ENCODE measurements at regions not wholly inside any gene's neighbourhood (a gene's known extent, or its start where the extent isn't known, plus 50 kb on each side); places are given as distances from the start of the nearest gene placed in this dataset.

DNA sequence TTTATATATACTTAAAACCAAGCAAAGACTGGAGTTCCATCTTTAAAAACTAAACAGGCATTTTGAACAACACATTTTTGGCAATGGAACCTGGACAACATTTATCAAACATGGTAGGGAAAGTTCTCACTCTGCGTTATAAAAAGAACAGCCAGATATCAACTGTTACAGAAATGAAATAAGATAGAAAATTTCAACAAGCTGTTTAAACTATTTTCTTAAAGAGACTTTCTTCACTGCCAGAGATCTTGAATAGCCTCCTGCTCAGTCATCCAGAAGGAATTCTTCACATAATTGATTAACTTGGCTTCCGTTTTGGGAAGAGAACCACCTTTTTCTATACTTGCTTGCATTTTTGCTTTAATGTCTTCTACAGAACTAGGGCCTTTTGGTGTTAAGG lies 166.0 kb upstream of the PIK3C3 start:
- TF ChIP-seq, protein P1, sequence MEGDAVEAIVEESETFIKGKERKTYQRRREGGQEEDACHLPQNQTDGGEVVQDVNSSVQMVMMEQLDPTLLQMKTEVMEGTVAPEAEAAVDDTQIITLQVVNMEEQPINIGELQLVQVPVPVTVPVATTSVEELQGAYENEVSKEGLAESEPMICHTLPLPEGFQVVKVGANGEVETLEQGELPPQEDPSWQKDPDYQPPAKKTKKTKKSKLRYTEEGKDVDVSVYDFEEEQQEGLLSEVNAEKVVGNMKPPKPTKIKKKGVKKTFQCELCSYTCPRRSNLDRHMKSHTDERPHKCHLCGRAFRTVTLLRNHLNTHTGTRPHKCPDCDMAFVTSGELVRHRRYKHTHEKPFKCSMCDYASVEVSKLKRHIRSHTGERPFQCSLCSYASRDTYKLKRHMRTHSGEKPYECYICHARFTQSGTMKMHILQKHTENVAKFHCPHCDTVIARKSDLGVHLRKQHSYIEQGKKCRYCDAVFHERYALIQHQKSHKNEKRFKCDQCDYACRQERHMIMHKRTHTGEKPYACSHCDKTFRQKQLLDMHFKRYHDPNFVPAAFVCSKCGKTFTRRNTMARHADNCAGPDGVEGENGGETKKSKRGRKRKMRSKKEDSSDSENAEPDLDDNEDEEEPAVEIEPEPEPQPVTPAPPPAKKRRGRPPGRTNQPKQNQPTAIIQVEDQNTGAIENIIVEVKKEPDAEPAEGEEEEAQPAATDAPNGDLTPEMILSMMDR (conservative IDR thresholded peaks at IDR 0.05 in 1 of 2, IDR thresholded peaks at IDR 0.05 in 1 of 2; ENCODE audit: extremely low read depth in 1 of 2, insufficient read depth in 1 of 2, low read depth in 1 of 2, low read length in 2 of 2) = no peak
- TF ChIP-seq EZH2 (IDR thresholded peaks at IDR 0.05; ENCODE audit: borderline replicate concordance, low read length) = no peak
